ENCODE measurements at regions not wholly inside any gene's neighbourhood (a gene's known extent, or its start where the extent isn't known, plus 50 kb on each side); places are given as distances from the start of the nearest gene placed in this dataset.

DNA sequence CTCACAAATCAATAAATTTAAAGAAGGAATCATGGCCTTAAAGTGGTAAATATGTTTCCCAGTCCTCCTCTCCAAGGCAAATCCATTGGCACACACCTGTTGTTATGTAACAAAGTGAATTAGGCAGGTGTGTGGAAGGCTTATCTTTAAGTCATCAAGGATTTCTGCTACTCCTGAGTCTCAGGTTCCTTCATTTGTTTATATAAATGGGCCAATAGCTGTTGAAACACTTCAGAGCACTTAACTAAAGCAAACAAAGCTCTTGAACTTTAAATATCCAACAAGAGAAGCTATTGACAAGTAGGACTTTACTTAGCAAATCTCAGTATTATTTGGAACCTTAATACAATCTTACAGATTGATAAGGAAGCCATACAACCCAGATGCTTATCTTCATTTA, 99.3 kb upstream of the ESRRG start:
- H3K9me2 ChIP-seq (replicated peaks; ENCODE audit: low read depth, low read length), result no peaks in the 10 kb centered on the region
- no peaks in the 10 kb centered on the region for H3K27me3 ChIP-seq (ENCODE audit: insufficient read depth, low read length, poor library complexity, severe bottlenecking)
- H3K9ac ChIP-seq (ENCODE audit: low read depth, low read length, poor library complexity, severe bottlenecking), result no peak overlapping the region
- H3K79me2 ChIP-seq (ENCODE audit: insufficient read depth, low read length), result no peaks in the 10 kb centered on the region
- no peaks in the 10 kb centered on the region for H3K9me3 ChIP-seq (ENCODE audit: insufficient read depth, low read depth, low read length)
- no peaks in the 10 kb centered on the region for H3F3A ChIP-seq (ENCODE audit: low read depth)
- no peak for TF ChIP-seq EZH2phosphoT487 (IDR thresholded peaks at IDR 0.05; ENCODE audit: borderline replicate concordance)
- TF ChIP-seq CTCF (conservative IDR thresholded peaks at IDR 0.05; ENCODE audit: low read length), result no peak
- no peaks in the 10 kb centered on the region for H4K20me1 ChIP-seq (ENCODE audit: insufficient read depth, low read length, poor library complexity, severe bottlenecking)
- no peak overlapping the region for H3K4me2 ChIP-seq (ENCODE audit: low read depth, low read length, poor library complexity, severe bottlenecking)
- H3K4me1 ChIP-seq (ENCODE audit: insufficient read depth, low read length, poor library complexity, severe bottlenecking), result no peaks in the 10 kb centered on the region
- no peaks in the 10 kb centered on the region for H3K36me3 ChIP-seq (ENCODE audit: insufficient read depth, low read length)
- H3K4me3 ChIP-seq (ENCODE audit: low read length, poor library complexity, severe bottlenecking), result no peak overlapping the region
- H2AFZ ChIP-seq (ENCODE audit: low read length), result no peak overlapping the region

- Histone ChIP-seq H3K9ac (ENCODE audit: low read depth, low read length, poor library complexity, severe bottlenecking) (no peak overlapping the region), H3K36me3 (ENCODE audit: insufficient read depth, low read length) (no peaks in the 10 kb centered on the region), H3K4me2 (ENCODE audit: low read depth, low read length, poor library complexity, severe bottlenecking) (no peak overlapping the region), H3K27me3 (ENCODE audit: insufficient read depth, low read length, poor library complexity, severe bottlenecking) (no peaks in the 10 kb centered on the region), H3K9me2 (replicated peaks; ENCODE audit: low read depth, low read length) (no peaks in the 10 kb centered on the region), H3F3A (ENCODE audit: low read depth) (no peaks in the 10 kb centered on the region), H3K4me3 (ENCODE audit: low read length, poor library complexity, severe bottlenecking) (no peak overlapping the region), H3K9me3 (ENCODE audit: insufficient read depth, low read depth, low read length) (no peaks in the 10 kb centered on the region), H3K4me1 (ENCODE audit: insufficient read depth, low read length, poor library complexity, severe bottlenecking) (no peaks in the 10 kb centered on the region), H3K79me2 (ENCODE audit: insufficient read depth, low read length) (no peaks in the 10 kb centered on the region), H4K20me1 (ENCODE audit: insufficient read depth, low read length, poor library complexity, severe bottlenecking) (no peaks in the 10 kb centered on the region), H2AFZ (ENCODE audit: low read length) (no peak overlapping the region)
- TF ChIP-seq CTCF (conservative IDR thresholded peaks at IDR 0.05; ENCODE audit: low read length), result no peak
- TF ChIP-seq EZH2phosphoT487 (IDR thresholded peaks at IDR 0.05; ENCODE audit: borderline replicate concordance), result no peak
Observed at GRCh38 chr1:216820345-216820744, 97.1 kb upstream of the ESRRG start.

DNA sequence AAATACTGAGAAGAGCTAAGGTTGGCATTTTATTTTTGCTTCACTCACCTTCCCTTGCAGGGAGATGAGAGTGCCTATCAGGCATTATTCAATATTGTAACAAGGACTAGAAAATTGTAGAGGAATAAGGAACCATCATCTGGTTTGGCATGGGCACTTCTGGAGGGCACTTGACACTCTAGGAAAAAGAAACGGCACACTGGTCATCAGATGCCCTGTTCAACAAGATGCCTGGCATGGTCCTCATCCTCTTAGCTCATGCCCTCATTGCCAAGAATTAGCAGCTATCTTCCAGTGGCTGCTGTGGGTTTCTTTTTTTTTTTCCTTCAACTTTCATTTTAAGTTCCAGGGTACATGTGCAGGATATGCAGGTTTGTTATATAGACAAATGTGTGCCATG, 95.1 kb upstream of the ESRRG start:
- no peak overlapping the region for H3K4me3 ChIP-seq (ENCODE audit: low read length, poor library complexity, severe bottlenecking)
- no peaks in the 10 kb centered on the region for H3K9me2 ChIP-seq (replicated peaks; ENCODE audit: low read depth, low read length)
- no peak overlapping the region for H2AFZ ChIP-seq (ENCODE audit: low read length)
- no peak overlapping the region for H3K4me2 ChIP-seq (ENCODE audit: low read depth, low read length, poor library complexity, severe bottlenecking)
- no peaks in the 10 kb centered on the region for H3K79me2 ChIP-seq (ENCODE audit: insufficient read depth, low read length)
- H3K9ac ChIP-seq (ENCODE audit: low read depth, low read length, poor library complexity, severe bottlenecking), result no peak overlapping the region
- H3K27me3 ChIP-seq (ENCODE audit: insufficient read depth, low read length, poor library complexity, severe bottlenecking), result no peaks in the 10 kb centered on the region
- no peaks in the 10 kb centered on the region for H3K9me3 ChIP-seq (ENCODE audit: insufficient read depth, low read depth, low read length)
- H4K20me1 ChIP-seq (ENCODE audit: insufficient read depth, low read length, poor library complexity, severe bottlenecking), result no peaks in the 10 kb centered on the region
- no peaks in the 10 kb centered on the region for H3K4me1 ChIP-seq (ENCODE audit: insufficient read depth, low read length, poor library complexity, severe bottlenecking)
- no peaks in the 10 kb centered on the region for H3F3A ChIP-seq (ENCODE audit: low read depth)
- no peaks in the 10 kb centered on the region for H3K36me3 ChIP-seq (ENCODE audit: insufficient read depth, low read length)
- TF ChIP-seq CTCF (conservative IDR thresholded peaks at IDR 0.05; ENCODE audit: low read length) (no peak), EZH2phosphoT487 (IDR thresholded peaks at IDR 0.05; ENCODE audit: borderline replicate concordance) (no peak)

Measured in Loucy (cell line).